CD14-positive monocyte (primary cell): ENCODE measurements at regions not wholly inside any gene's neighbourhood (a gene's known extent, or its start where the extent isn't known, plus 50 kb on each side); places are given as distances from the start of the nearest gene placed in this dataset.

Experiments
- DNase-seq, 3 donors: peaks; one replicate each; pipeline ENCODE4 v3.0.0-alpha.2; 2011 to 2022
- H2AFZ ChIP-seq: 2 replicates; pipeline ENCODE4 v1.6.0; 2012; ENCODE audit warnings: mild to moderate bottlenecking, low read depth, low read length, inconsistent platforms; ENCODE audit not compliant: insufficient read depth, poor library complexity, severe bottlenecking
- H3K27ac ChIP-seq, 2 donors: 1 replicate in 1 of 2; 2 replicates in 1 of 2; pipeline ENCODE4 v1.5.1; 2012 to 2013; ENCODE audit warnings: low read length in 2 of 2, control low read depth in 1 of 2, inconsistent platforms in 1 of 2, low read depth in 1 of 2, mild to moderate bottlenecking in 1 of 2
- H3K27me3 ChIP-seq, 2 donors: one replicate each; pipeline versions ENCODE4 v1.6.0 to v1.6.1; 2011 to 2013; ENCODE audit warnings: low read length in 2 of 2; ENCODE audit not compliant: control insufficient read depth in 2 of 2, insufficient read depth in 2 of 2
- H3K36me3 ChIP-seq, 2 donors: replicated peaks in 1 of 2; 1 replicate in 1 of 2; 2 replicates in 1 of 2; pipeline versions ENCODE4 v1.5.1 to v1.6.1; 2012 to 2013; ENCODE audit warnings: low read length in 2 of 2, control low read depth in 1 of 2, inconsistent platforms in 1 of 2, mild to moderate bottlenecking in 1 of 2; ENCODE audit not compliant: insufficient read depth in 2 of 2, control insufficient read depth in 1 of 2
- H3K4me1 ChIP-seq, 2 donors: 1 replicate in 1 of 2; 2 replicates in 1 of 2; pipeline versions ENCODE4 v1.5.1 to v1.6.1; 2012 to 2013; ENCODE audit warnings: low read length in 2 of 2, control low read depth in 1 of 2, inconsistent platforms in 1 of 2, mild to moderate bottlenecking in 1 of 2, moderate library complexity in 1 of 2; ENCODE audit not compliant: insufficient read depth in 2 of 2, control insufficient read depth in 1 of 2
- H3K4me2 ChIP-seq: replicated peaks from 2 replicates; pipeline ENCODE3; 2012; ENCODE audit warnings: low read length, moderate library complexity, mild to moderate bottlenecking; ENCODE audit not compliant: poor library complexity, severe bottlenecking; ENCODE audit errors: extremely low read depth
- H3K4me3 ChIP-seq, 3 experiments: fragments of 200-600 bp in 1 of 3; sonication (generic) in 1 of 3; replicated peaks in 1 of 3; 1 replicate in 2 of 3; 2 replicates in 1 of 3; pipeline ENCODE4 v1.5.1; 2011 to 2013; ENCODE audit warnings: low read length in 3 of 3, mild to moderate bottlenecking in 3 of 3, control low read depth in 2 of 3, low read depth in 2 of 3, inconsistent platforms in 1 of 3, moderate library complexity in 1 of 3
- H3K79me2 ChIP-seq: 2 replicates; pipeline ENCODE4 v1.6.0; 2012; ENCODE audit warnings: mild to moderate bottlenecking, control low read depth, inconsistent platforms, low read length, moderate library complexity; ENCODE audit not compliant: insufficient read depth
- H3K9ac ChIP-seq: 2 replicates; pipeline ENCODE4 v1.6.0; 2017; ENCODE audit warnings: low read length, mild to moderate bottlenecking; ENCODE audit not compliant: insufficient read depth, poor library complexity, severe bottlenecking
- H3K9me3 ChIP-seq, 2 donors: replicated peaks in 1 of 2; 1 replicate in 1 of 2; 2 replicates in 1 of 2; pipeline versions ENCODE4 v1.5.1 to v1.6.1; 2012 to 2013; ENCODE audit warnings: low read length in 2 of 2, control low read depth in 1 of 2; ENCODE audit not compliant: control insufficient read depth in 1 of 2, insufficient read depth in 1 of 2
- H4K20me1 ChIP-seq: 2 replicates; pipeline ENCODE4 v1.6.0; 2012; ENCODE audit warnings: mild to moderate bottlenecking, low read length, control low read depth, moderate library complexity; ENCODE audit not compliant: insufficient read depth
- H3K27ac Mint-ChIP-seq, 7 donors: one replicate each; pipeline ENCODE4 v1.8.0; 2020; ENCODE audit warnings: mild to moderate bottlenecking in 7 of 7, mixed read lengths in 7 of 7, moderate library complexity in 6 of 7, inconsistent platforms in 2 of 7
- H3K27me3 Mint-ChIP-seq, 3 donors: one replicate each; pipeline ENCODE4 v1.8.0; 2021 to 2022; ENCODE audit warnings: low read depth in 3 of 3, mild to moderate bottlenecking in 3 of 3, mixed read lengths in 3 of 3, moderate library complexity in 3 of 3, inconsistent platforms in 1 of 3
- H3K36me3 Mint-ChIP-seq, 2 donors: one replicate each; pipeline ENCODE4 v1.8.0; 2020; ENCODE audit warnings: mixed read lengths in 2 of 2, inconsistent platforms in 1 of 2, mild to moderate bottlenecking in 1 of 2
- H3K4me1 Mint-ChIP-seq: one replicate; pipeline ENCODE4 v1.8.0; 2020; ENCODE audit warnings: mild to moderate bottlenecking, mixed read lengths
- H3K4me3 Mint-ChIP-seq, 2 donors: one replicate each; pipeline ENCODE4 v1.8.0; 2020; ENCODE audit warnings: mild to moderate bottlenecking in 2 of 2, mixed read lengths in 2 of 2, moderate library complexity in 1 of 2
- H3K9me3 Mint-ChIP-seq, 7 donors: one replicate each; pipeline ENCODE4 v1.8.0; 2020 to 2022; ENCODE audit warnings: mixed read lengths in 7 of 7, mild to moderate bottlenecking in 6 of 7, moderate library complexity in 6 of 7, inconsistent platforms in 2 of 7
- CTCF ChIP-seq: fragments of 200-600 bp; IDR thresholded peaks from one replicate; pipeline ENCODE4 v1.8.0; 2022; ENCODE audit warnings: antibody characterized with exemption, mild to moderate bottlenecking
- WGBS: methylation state at CpG from one replicate; pipeline ENCODE4 v1.1.5; 2013; ENCODE audit warnings: missing lambda C conversion rate; ENCODE audit not compliant: insufficient coverage; 5-methylcytosine and 5-hydroxymethylcytosine counted together
- intact Hi-C, 2 donors: fragments of 100-400 bp; cut with micrococcal nuclease; formaldehyde crosslinking; loops; one replicate each; pipeline versions ENCODE4 v1.15.0 to v1.15.1; 2023

- Histone ChIP-seq H3K79me2 (no peaks in the 10 kb centered on the region), H3K9ac (no peak overlapping the region), H3K9me3 (no peaks in the 10 kb centered on the region), H3K27me3 (no peaks in the 10 kb centered on the region), H2AFZ (no peak overlapping the region), H3K4me1 (peaks cover 0 to 6% of the 10 kb centered on the region in 2 donors), H3K27ac (no peak overlapping the region), H3K36me3 (no peaks in the 10 kb centered on the region), H3K4me2 (no peak overlapping the region), H4K20me1 (no peaks in the 10 kb centered on the region), H3K4me3 (no peak overlapping the region)
- intact Hi-C loops: no loop called here
- DNase-seq: no peak
- no peaks in the 10 kb centered on the region for H3K36me3 Mint-ChIP-seq
- TF ChIP-seq CTCF: no peak
- peaks cover 11% of the 10 kb centered on the region for H3K4me1 Mint-ChIP-seq
- WGBS: no CpG with 5 or more reads among the region's 3 CpGs
- peaks cover 0 to 2% (median 0%) of the 10 kb centered on the region in 7 donors for H3K9me3 Mint-ChIP-seq
- no peak overlapping the region for H3K27ac Mint-ChIP-seq
- H3K4me3 Mint-ChIP-seq: no peak overlapping the region
- H3K27me3 Mint-ChIP-seq: peaks cover 0 to 2% (median 0%) of the 10 kb centered on the region in 3 donors
Observed at GRCh38 chr15:35630985-35631384, 85.0 kb upstream of the DPH6 start.

GRCh38 chr15:35633677-35634076 lies 87.7 kb upstream of the DPH6 start:
- Histone ChIP-seq H3K9me3 (no peaks in the 10 kb centered on the region), H3K36me3 (no peaks in the 10 kb centered on the region), H3K27me3 (no peaks in the 10 kb centered on the region), H3K9ac (no peak overlapping the region), H3K79me2 (no peaks in the 10 kb centered on the region), H3K4me1 (peaks cover 0 to 6% of the 10 kb centered on the region in 2 donors), H3K4me2 (no peak overlapping the region), H3K4me3 (no peak overlapping the region), H2AFZ (no peak overlapping the region), H4K20me1 (no peaks in the 10 kb centered on the region), H3K27ac (no peak overlapping the region)
- H3K36me3 Mint-ChIP-seq: no peaks in the 10 kb centered on the region
- no peaks in the 10 kb centered on the region for H3K27me3 Mint-ChIP-seq
- no peak for TF ChIP-seq CTCF
- H3K27ac Mint-ChIP-seq: no peak overlapping the region
- no peak for DNase-seq
- 97% methylated on average over 3 of the region's 3 CpGs for WGBS
- H3K4me3 Mint-ChIP-seq: no peak overlapping the region
- H3K9me3 Mint-ChIP-seq: peaks cover 0 to 6% (median 0%) of the 10 kb centered on the region in 7 donors
- H3K4me1 Mint-ChIP-seq: peaks cover 11% of the 10 kb centered on the region
- intact Hi-C loops: no loop called here
